Right cardiac atrium (tissue), 5 donors: ENCODE measurements at regions not wholly inside any gene's neighbourhood (a gene's known extent, or its start where the extent isn't known, plus 50 kb on each side); places are given as distances from the start of the nearest gene placed in this dataset.
A peak's percentile ranks its signal among the peaks of the same experiment; 100 is the strongest.

Experiments
- ATAC-seq, 2 donors: fragments of 200-7000 bp; cut with Tn5 transposase; one replicate each; pipeline versions ENCODE4 v1.8.0 to v1.9.1; 2020; ENCODE audit warnings: moderate library complexity in 2 of 2, mild to moderate bottlenecking in 1 of 2
- DNase-seq, 3 donors: peaks; one replicate each; pipeline ENCODE4 v3.0.0-alpha.2; 2020
- H3K27ac ChIP-seq: one replicate; pipeline ENCODE4 v1.5.1; 2013; ENCODE audit warnings: mild to moderate bottlenecking, low read length, control low read depth, moderate library complexity
- H3K27me3 ChIP-seq: one replicate; pipeline ENCODE4 v1.6.1; 2013; ENCODE audit not compliant: control insufficient read depth, insufficient read depth
- H3K4me1 ChIP-seq: one replicate; pipeline ENCODE4 v1.6.1; 2013; ENCODE audit warnings: low read length; ENCODE audit not compliant: control insufficient read depth, insufficient read depth
- H3K4me3 ChIP-seq: one replicate; pipeline ENCODE4 v1.5.1; 2013; ENCODE audit warnings: low read length, control low read depth
- H3K9me3 ChIP-seq: one replicate; pipeline ENCODE4 v1.6.1; 2013; ENCODE audit warnings: low read length; ENCODE audit not compliant: control insufficient read depth
- WGBS: extraction: QIAGEN DNeasy Blood & Tissue Kit; methylation state at CpG from one replicate; pipeline ENCODE4 v1.1.7; 2013; 5-methylcytosine and 5-hydroxymethylcytosine counted together
- intact Hi-C, 4 donors: fragments of 100-400 bp; cut with DNase I; formaldehyde crosslinking; loops; one replicate each; pipeline versions ENCODE4 v1.11.0 to v1.14.0; 2022 to 2023
- donor health status: healthy with polysubstance abuse.
- donor health status: DM: no; HTN: yes; CAD: no.
- donor health status: DM: no; HTN: no; CAD: no.
- donor health status: DM: no; HTN: yes; CAD: no; lungs with severe emphysema.
- donor health status: DM: yes; HTN: yes; CAD: no.

DNA sequence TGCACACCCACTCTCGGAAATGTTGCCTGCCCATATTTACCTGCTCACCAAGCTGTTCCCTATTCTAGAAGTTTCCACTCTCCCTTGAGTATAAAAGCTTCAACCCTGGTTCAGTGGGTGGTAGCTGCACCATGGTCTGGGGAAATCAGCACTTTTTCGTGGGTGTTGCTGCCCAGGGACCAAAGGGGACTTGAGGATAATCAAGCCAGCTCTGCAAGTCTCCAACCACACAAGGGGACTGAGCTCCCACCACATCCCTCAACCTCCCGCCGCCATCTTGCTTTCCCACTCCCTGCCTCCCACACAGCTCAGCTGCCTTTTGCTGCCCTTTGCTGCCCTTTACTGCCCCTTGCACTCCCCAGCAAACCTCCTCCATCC lies 210.0 kb downstream of the AUH start:
- 83% methylated on average over 4 of the region's 4 CpGs for WGBS
- Histone ChIP-seq H3K4me3 (no peak overlapping the region), H3K27ac (no peak overlapping the region), H3K9me3 (no peaks in the 10 kb centered on the region), H3K4me1 (no peaks in the 10 kb centered on the region), H3K27me3 (no peaks in the 10 kb centered on the region)
- intact Hi-C loops: no loop called here
- ATAC-seq (no peak), DNase-seq (no peak)

DNA sequence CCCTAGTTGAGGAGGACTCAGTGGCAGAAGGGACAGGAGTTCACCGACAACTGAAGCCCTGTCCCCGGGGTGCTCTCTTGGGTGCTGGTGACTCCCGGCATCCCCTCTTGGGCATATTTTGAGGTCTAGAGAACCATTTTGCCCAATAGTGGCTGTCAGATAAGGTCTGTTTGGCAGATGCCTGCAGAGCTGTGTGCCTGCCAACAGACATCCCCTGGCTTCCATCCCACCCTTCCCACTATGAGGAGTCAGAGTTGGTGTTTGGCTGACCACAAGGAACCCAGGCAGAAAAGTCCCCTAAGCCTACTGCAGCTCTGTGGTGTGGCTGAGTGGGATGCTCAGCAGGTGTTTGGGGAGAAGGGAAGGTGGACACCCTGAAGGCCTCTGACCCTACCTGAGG lies 207.0 kb downstream of the AUH start:
- WGBS: 70% methylated on average over 3 of the region's 3 CpGs

DNA sequence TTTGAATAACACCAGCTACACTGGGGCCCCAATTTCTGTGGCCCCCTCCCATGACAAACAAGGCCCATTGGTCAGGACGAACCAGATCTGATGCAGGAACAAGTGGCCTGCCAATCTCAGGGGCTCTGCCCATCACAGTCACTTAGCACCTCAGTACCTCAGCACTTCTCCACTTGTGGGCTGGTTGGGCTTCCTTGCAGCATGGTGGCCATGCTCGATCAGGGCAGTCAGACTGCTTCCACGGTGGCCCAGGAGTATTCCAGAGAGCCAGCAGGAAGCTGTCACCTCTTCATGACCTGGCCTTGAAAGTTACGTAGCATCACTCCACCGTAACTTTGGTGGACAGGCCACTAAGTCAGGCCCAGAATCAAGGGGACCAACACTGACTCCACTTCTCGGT lies 206.5 kb downstream of the AUH start:
- H3K27me3 ChIP-seq: no peaks in the 10 kb centered on the region
- DNase-seq (no peak), ATAC-seq (no peak)
- H3K27ac ChIP-seq: no peak overlapping the region
- intact Hi-C loops: no loop called here
- no peaks in the 10 kb centered on the region for H3K4me1 ChIP-seq
- 94% methylated on average over 6 of the region's 6 CpGs for WGBS
- H3K9me3 ChIP-seq: no peaks in the 10 kb centered on the region
- H3K4me3 ChIP-seq: no peak overlapping the region

More for the DNA sequence above, 207.0 kb downstream of the AUH start:
- Histone ChIP-seq H3K4me1 (no peaks in the 10 kb centered on the region), H3K9me3 (no peaks in the 10 kb centered on the region), H3K4me3 (no peak overlapping the region), H3K27ac (no peak overlapping the region), H3K27me3 (no peaks in the 10 kb centered on the region)
- peak in 1 of 2 donors; percentile 42 for ATAC-seq
- intact Hi-C loops: no loop called here
- no peak for DNase-seq

DNA sequence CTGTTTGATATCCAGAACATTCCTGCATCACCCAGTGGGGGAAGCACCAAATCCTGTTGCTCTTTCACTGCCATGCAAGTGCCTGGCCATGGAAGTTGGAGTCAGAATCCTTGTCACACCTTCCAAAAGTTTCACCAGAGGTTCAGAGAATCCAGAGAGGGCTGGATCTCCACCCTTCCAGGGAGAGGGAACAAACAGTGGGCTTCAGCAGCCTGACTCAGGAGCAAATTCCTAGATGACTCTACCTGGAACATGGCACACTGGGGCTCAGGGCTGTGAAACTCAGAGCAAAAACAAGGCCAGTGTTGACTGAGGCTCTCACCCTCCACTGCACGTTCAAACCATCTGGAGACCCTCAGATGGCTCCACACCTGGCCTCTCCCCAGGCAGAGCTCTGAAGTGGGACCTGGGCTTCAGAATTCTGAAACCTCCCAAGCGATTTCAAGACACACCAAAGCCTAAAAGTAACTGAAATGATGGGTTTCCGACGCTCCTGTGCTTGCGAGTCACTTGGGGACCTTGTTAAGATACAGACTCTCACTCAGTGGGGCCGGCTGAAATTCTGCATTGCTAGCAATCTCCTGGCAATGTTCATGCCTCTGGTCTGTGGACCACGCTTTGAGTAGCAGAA lies 205.9 kb downstream of the AUH start:
- H3K27ac ChIP-seq: no peak overlapping the region
- H3K27me3 ChIP-seq: no peaks in the 10 kb centered on the region
- H3K9me3 ChIP-seq: no peaks in the 10 kb centered on the region
- no peak overlapping the region for H3K4me3 ChIP-seq
- intact Hi-C loops: no loop called here
- no peaks in the 10 kb centered on the region for H3K4me1 ChIP-seq
- DNase-seq (no peak), ATAC-seq (no peak)
- 83% methylated on average over 7 of the region's 7 CpGs for WGBS

- ATAC-seq (no peak), DNase-seq (no peak)
- no peaks in the 10 kb centered on the region for H3K4me1 ChIP-seq
- H3K27ac ChIP-seq: no peak overlapping the region
- WGBS: 85% methylated on average over 10 of the region's 10 CpGs
- no peaks in the 10 kb centered on the region for H3K9me3 ChIP-seq
- no peaks in the 10 kb centered on the region for H3K27me3 ChIP-seq
- intact Hi-C loops: no loop called here
- H3K4me3 ChIP-seq: no peak overlapping the region
These were observed 205.1 kb downstream of the AUH start for GRCh38 chr9:91156451-91157234.

- ATAC-seq (no peak), DNase-seq (no peak)
- intact Hi-C loops: no loop called here
- 93% methylated on average over 2 of the region's 2 CpGs for WGBS
- Histone ChIP-seq H3K4me3 (no peak overlapping the region), H3K27ac (no peak overlapping the region), H3K9me3 (no peaks in the 10 kb centered on the region), H3K27me3 (no peaks in the 10 kb centered on the region), H3K4me1 (no peaks in the 10 kb centered on the region)
These were observed 203.8 kb downstream of the AUH start for GRCh38 chr9:91157883-91158282.

DNA sequence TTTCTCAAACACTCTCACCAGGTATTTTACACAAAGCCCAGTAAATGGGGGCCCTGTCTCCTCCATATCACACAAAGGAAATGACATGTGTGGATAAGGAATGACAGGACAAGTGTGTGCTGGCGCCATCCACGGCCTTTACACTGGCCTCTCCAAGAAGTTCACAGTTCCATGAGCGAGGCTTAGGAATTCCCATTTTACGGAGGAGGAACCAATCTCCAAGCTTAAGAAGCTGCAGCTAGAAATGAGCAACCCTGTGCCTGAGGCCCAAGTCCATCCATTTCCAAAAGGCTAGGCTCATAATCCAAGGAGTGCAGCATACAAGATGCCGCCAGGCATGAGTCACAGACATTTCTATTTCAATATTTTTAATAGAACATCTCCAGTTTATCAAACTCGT lies 203.4 kb downstream of the AUH start:
- ATAC-seq (no peak), DNase-seq (no peak)
- intact Hi-C loops: no loop called here
- 75% methylated on average over 6 of the region's 6 CpGs for WGBS
- no peaks in the 10 kb centered on the region for H3K9me3 ChIP-seq
- H3K27me3 ChIP-seq: no peaks in the 10 kb centered on the region
- H3K4me3 ChIP-seq: no peak overlapping the region
- H3K4me1 ChIP-seq: no peaks in the 10 kb centered on the region
- no peak overlapping the region for H3K27ac ChIP-seq

GRCh38 chr9:91158946-91159345 lies 202.8 kb downstream of the AUH start:
- H3K27me3 ChIP-seq: no peaks in the 10 kb centered on the region
- H3K27ac ChIP-seq: no peak overlapping the region
- H3K4me3 ChIP-seq: no peak overlapping the region
- WGBS: 87% methylated on average over 3 of the region's 3 CpGs
- intact Hi-C loops: no loop called here
- no peaks in the 10 kb centered on the region for H3K9me3 ChIP-seq
- no peak for ATAC-seq
- no peak for DNase-seq
- no peaks in the 10 kb centered on the region for H3K4me1 ChIP-seq

GRCh38 chr9:91159664-91160121 lies 202.0 kb downstream of the AUH start:
- H3K27ac ChIP-seq: no peak overlapping the region
- peak; percentile 78 to 89 (median 87) for DNase-seq
- WGBS: 48% methylated on average over 27 of the region's 27 CpGs
- intact Hi-C loops: no loop called here
- H3K4me1 ChIP-seq: no peaks in the 10 kb centered on the region
- peak; percentile 81 to 89 for ATAC-seq
- H3K9me3 ChIP-seq: no peaks in the 10 kb centered on the region
- H3K4me3 ChIP-seq: no peak overlapping the region
- H3K27me3 ChIP-seq: no peaks in the 10 kb centered on the region

GRCh38 chr9:91160181-91160580 lies 201.5 kb downstream of the AUH start:
- peak; percentile 8 to 12 for ATAC-seq
- Histone ChIP-seq H3K4me3 (no peak overlapping the region), H3K9me3 (no peaks in the 10 kb centered on the region), H3K27ac (no peak overlapping the region), H3K4me1 (no peaks in the 10 kb centered on the region), H3K27me3 (no peaks in the 10 kb centered on the region)
- intact Hi-C loops: no loop called here
- peak in 1 of 3 donors; percentile 52 for DNase-seq
- WGBS: 62% methylated on average over 22 of the region's 22 CpGs

GRCh38 chr9:91160599-91161464 lies 200.9 kb downstream of the AUH start:
- H3K4me3 ChIP-seq: no peak overlapping the region
- H3K27ac ChIP-seq: no peak overlapping the region
- ATAC-seq (peak; percentile 3), DNase-seq (no peak)
- H3K4me1 ChIP-seq: no peaks in the 10 kb centered on the region
- no peaks in the 10 kb centered on the region for H3K27me3 ChIP-seq
- 87% methylated on average over 31 of the region's 31 CpGs for WGBS
- intact Hi-C loops: no loop called here
- H3K9me3 ChIP-seq: no peaks in the 10 kb centered on the region
